ENCODE measurements at regions not wholly inside any gene's neighbourhood (a gene's known extent, or its start where the extent isn't known, plus 50 kb on each side); places are given as distances from the start of the nearest gene placed in this dataset.

- ATAC-seq (no peak), DNase-seq (ENCODE audit: low read depth in 1 of 2, low spot score in 1 of 2) (no peak), FAIRE-seq (no peak)
- no peaks in the 10 kb centered on the region for H3K9me3 ChIP-seq
- WGBS (ENCODE audit: missing lambda C conversion rate), result 17% methylated on average over 4 of the region's 4 CpGs
- ChIA-PET POLR2A (no interaction called here), CTCF (interaction anchor here (1.3 kb wide), 1 partner anchor 10 kb away, joined by 3 read pairs; no protein-coding TSS in a partner anchor)
- H3K27ac ChIP-seq, result no peak overlapping the region
- no peak overlapping the region for H3K4me3 ChIP-seq
- TF ChIP-seq ZSCAN20 (CRISPR knock-in tag; IDR thresholded peaks at IDR 0.05) (no peak), ZFP36 (IDR thresholded peaks at IDR 0.05; ENCODE audit: borderline replicate concordance, partially characterized antibody) (no peak), REST (IDR thresholded peaks at IDR 0.05) (no peak), POLR2A (IDR thresholded peaks at IDR 0.05; ENCODE audit: low read length) (no peak)
- H3K4me1 ChIP-seq, result no peaks in the 10 kb centered on the region
- H3K4me2 ChIP-seq, result no peak overlapping the region
These were observed 464.7 kb upstream of the HNRNPA3 start for GRCh38 chr2:176747928-176748327.

GRCh38 chr2:176748662-176749061 is 463.9 kb upstream of the HNRNPA3 start:
- no peak for TF ChIP-seq BHLHE40 (IDR thresholded peaks at IDR 0.05; ENCODE audit: low read depth, low read length)
- no peak for TF ChIP-seq NFE2L2 (conservative IDR thresholded peaks at IDR 0.05; ENCODE audit: low read length)
- TF ChIP-seq ZFP36 (IDR thresholded peaks at IDR 0.05; ENCODE audit: borderline replicate concordance, partially characterized antibody), result no peak
- TF ChIP-seq HOXB13 (CRISPR knock-in tag; IDR thresholded peaks at IDR 0.05; ENCODE audit: low read depth), result no peak
- TF ChIP-seq SMC3 (IDR thresholded peaks at IDR 0.05), result no peak
- TF ChIP-seq HOXB5 (CRISPR knock-in tag; IDR thresholded peaks at IDR 0.05), result no peak
- TF ChIP-seq KDM5A (IDR thresholded peaks at IDR 0.05), result no peak
- no peak for TF ChIP-seq CHD2 (IDR thresholded peaks at IDR 0.05; ENCODE audit: low read length, partially characterized antibody)
- no peak for TF ChIP-seq NR3C1 (IDR thresholded peaks at IDR 0.05)
- TF ChIP-seq, protein P1, sequence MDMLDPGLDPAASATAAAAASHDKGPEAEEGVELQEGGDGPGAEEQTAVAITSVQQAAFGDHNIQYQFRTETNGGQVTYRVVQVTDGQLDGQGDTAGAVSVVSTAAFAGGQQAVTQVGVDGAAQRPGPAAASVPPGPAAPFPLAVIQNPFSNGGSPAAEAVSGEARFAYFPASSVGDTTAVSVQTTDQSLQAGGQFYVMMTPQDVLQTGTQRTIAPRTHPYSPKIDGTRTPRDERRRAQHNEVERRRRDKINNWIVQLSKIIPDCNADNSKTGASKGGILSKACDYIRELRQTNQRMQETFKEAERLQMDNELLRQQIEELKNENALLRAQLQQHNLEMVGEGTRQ (IDR thresholded peaks at IDR 0.05), result no peak
- TF ChIP-seq, protein P2, sequence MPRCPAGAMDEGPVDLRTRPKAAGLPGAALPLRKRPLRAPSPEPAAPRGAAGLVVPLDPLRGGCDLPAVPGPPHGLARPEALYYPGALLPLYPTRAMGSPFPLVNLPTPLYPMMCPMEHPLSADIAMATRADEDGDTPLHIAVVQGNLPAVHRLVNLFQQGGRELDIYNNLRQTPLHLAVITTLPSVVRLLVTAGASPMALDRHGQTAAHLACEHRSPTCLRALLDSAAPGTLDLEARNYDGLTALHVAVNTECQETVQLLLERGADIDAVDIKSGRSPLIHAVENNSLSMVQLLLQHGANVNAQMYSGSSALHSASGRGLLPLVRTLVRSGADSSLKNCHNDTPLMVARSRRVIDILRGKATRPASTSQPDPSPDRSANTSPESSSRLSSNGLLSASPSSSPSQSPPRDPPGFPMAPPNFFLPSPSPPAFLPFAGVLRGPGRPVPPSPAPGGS (IDR thresholded peaks at IDR 0.05), result no peak
- no peak for TF ChIP-seq RARB (CRISPR knock-in tag; IDR thresholded peaks at IDR 0.05)
- no peak for TF ChIP-seq RCOR1 (IDR thresholded peaks at IDR 0.05; ENCODE audit: low read depth, low read length)
- no peak for TF ChIP-seq CBX8 (IDR thresholded peaks at IDR 0.05)
- no peak for TF ChIP-seq TP53 (CRISPR knock-in tag; IDR thresholded peaks at IDR 0.05)
- no peak for TF ChIP-seq SREBF2 (IDR thresholded peaks at IDR 0.05)
- TF ChIP-seq FOSB (CRISPR knock-in tag; IDR thresholded peaks at IDR 0.05), result no peak
- TF ChIP-seq RFX5 (IDR thresholded peaks at IDR 0.05), result no peak
- no peak for TF ChIP-seq MAFK (IDR thresholded peaks at IDR 0.05; ENCODE audit: partially characterized antibody)
- TF ChIP-seq HDAC2 (IDR thresholded peaks at IDR 0.05), result no peak
- 90% methylated on average over 2 of the region's 2 CpGs for WGBS (ENCODE audit: missing lambda C conversion rate)
- H3K9me3 ChIP-seq, result no peaks in the 10 kb centered on the region
- ATAC-seq, result no peak
- DNase-seq (ENCODE audit: low read depth in 1 of 2, low spot score in 1 of 2), result no peak
- no peaks in the 10 kb centered on the region for H3K4me1 ChIP-seq
- H3K4me3 ChIP-seq, result no peak overlapping the region
- FAIRE-seq, result no peak
- no peak overlapping the region for H3K4me2 ChIP-seq
- ChIA-PET POLR2A (no interaction called here), CTCF (interaction anchor here (1.3 kb wide), 1 partner anchor 9 kb away, joined by 3 read pairs; no protein-coding TSS in a partner anchor)
- no peak overlapping the region for H3K27ac ChIP-seq

Measured in A549 (cell line).